ENCODE measurements at regions not wholly inside any gene's neighbourhood (a gene's known extent, or its start where the extent isn't known, plus 50 kb on each side); places are given as distances from the start of the nearest gene placed in this dataset.
"Not testable (repeated sequence)": the region's sequence is repeated elsewhere in the genome, so short reads cannot be mapped to it uniquely, and the experiment has no call there.

DNA sequence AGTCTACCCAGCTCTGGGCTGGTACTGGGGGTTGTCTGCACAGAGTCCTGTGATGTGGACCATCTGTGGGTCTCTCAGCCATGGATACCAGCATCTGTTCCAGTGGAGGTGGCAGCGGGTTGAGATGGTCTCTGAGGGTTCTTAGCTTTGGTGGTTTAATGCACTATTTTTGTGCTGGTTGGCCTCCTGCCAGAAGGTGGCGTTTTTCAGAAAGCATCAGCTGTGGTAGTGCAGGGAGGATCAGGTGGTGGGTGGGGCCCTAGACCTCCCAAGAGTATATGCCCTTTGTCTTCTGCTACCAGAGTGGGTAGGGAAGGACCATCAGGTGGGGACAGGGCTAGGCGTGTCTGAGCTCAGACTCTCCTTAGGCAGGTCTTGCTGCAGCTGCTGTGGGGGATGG lies 103.7 kb downstream of the GALR1 start:
- not testable (repeated sequence) for TF ChIP-seq FOXM1 (IDR thresholded peaks at IDR 0.05; ENCODE audit: borderline replicate concordance); ARNT (IDR thresholded peaks at IDR 0.05); ELF4 (IDR thresholded peaks at IDR 0.05); SP1 (IDR thresholded peaks at IDR 0.05); BHLHE40 (IDR thresholded peaks at IDR 0.05; ENCODE audit: borderline replicate concordance); L3MBTL2 (conservative IDR thresholded peaks at IDR 0.05); HDGF (IDR thresholded peaks at IDR 0.05; ENCODE audit: borderline replicate concordance); SUZ12 (IDR thresholded peaks at IDR 0.05); NFRKB (IDR thresholded peaks at IDR 0.05); ZNF384 (IDR thresholded peaks at IDR 0.05)
